ENCODE measurements at regions not wholly inside any gene's neighbourhood (a gene's known extent, or its start where the extent isn't known, plus 50 kb on each side); places are given as distances from the start of the nearest gene placed in this dataset.

DNA sequence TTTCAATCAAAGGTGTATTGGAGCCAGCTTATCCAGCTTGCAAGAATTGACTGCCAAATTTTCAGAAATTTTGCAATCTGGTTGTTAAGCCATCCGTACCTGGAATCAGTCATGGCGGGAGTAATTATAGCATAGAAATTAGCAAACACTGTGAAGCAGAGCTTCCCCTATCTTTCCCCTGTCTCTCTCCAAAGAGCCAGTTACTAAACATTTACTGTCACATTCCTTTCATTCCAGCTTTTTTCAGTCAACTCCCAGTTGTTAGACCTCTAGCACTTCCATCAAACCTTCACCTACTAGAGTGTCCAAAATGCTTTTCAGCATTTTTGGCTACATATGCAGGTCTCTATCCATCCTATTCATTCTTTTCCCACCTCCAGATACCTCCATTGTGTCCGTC, 137.4 kb downstream of the MC4R start:
- TF ChIP-seq POLR2A (IDR thresholded peaks at IDR 0.05) (no peak), POLR2AphosphoS5 (IDR thresholded peaks at IDR 0.05) (no peak)
- TF ChIP-seq, protein P1, sequence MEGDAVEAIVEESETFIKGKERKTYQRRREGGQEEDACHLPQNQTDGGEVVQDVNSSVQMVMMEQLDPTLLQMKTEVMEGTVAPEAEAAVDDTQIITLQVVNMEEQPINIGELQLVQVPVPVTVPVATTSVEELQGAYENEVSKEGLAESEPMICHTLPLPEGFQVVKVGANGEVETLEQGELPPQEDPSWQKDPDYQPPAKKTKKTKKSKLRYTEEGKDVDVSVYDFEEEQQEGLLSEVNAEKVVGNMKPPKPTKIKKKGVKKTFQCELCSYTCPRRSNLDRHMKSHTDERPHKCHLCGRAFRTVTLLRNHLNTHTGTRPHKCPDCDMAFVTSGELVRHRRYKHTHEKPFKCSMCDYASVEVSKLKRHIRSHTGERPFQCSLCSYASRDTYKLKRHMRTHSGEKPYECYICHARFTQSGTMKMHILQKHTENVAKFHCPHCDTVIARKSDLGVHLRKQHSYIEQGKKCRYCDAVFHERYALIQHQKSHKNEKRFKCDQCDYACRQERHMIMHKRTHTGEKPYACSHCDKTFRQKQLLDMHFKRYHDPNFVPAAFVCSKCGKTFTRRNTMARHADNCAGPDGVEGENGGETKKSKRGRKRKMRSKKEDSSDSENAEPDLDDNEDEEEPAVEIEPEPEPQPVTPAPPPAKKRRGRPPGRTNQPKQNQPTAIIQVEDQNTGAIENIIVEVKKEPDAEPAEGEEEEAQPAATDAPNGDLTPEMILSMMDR (IDR thresholded peaks at IDR 0.05): no peak
- Histone ChIP-seq H3K36me3 (no peaks in the 10 kb centered on the region), H3K4me1 (no peaks in the 10 kb centered on the region), H3K9me3 (no peaks in the 10 kb centered on the region), H3K27ac (no peak overlapping the region), H3K27me3 (no peaks in the 10 kb centered on the region), H3K4me3 (no peak overlapping the region)
- no peak for DNase-seq (ENCODE audit: low spot score in 2 of 2)
- intact Hi-C loops (cut with DNase I; ENCODE audit: low total_unique reads): no loop called here

DNA sequence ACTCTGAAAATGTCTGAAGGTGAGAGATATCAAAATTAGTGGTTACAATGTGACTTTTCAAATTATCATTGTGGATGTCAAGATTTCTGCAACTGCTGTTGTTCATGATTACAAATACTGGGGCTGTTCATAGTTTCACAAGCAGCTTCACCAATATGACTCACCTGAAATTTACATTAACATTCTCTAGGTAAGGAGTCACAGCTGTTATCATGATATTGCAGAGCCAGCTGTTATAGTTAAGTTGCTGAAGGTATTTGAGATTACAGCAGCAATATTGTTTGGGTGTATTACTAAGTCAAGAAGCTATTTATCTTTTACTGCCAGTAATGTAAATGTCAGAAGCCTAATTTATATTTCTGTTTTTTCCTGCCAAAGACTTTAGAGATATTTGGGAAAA, 140.0 kb downstream of the MC4R start:
- intact Hi-C loops (cut with DNase I; ENCODE audit: low total_unique reads): no loop called here
- TF ChIP-seq, protein P1 (IDR thresholded peaks at IDR 0.05): no peak
- TF ChIP-seq POLR2AphosphoS5 (IDR thresholded peaks at IDR 0.05) (no peak), POLR2A (IDR thresholded peaks at IDR 0.05) (no peak)
- Histone ChIP-seq H3K27me3 (no peaks in the 10 kb centered on the region), H3K9me3 (no peaks in the 10 kb centered on the region), H3K27ac (no peak overlapping the region), H3K36me3 (no peaks in the 10 kb centered on the region), H3K4me1 (no peaks in the 10 kb centered on the region), H3K4me3 (no peak overlapping the region)
- DNase-seq (ENCODE audit: low spot score in 2 of 2): no peak

DNA sequence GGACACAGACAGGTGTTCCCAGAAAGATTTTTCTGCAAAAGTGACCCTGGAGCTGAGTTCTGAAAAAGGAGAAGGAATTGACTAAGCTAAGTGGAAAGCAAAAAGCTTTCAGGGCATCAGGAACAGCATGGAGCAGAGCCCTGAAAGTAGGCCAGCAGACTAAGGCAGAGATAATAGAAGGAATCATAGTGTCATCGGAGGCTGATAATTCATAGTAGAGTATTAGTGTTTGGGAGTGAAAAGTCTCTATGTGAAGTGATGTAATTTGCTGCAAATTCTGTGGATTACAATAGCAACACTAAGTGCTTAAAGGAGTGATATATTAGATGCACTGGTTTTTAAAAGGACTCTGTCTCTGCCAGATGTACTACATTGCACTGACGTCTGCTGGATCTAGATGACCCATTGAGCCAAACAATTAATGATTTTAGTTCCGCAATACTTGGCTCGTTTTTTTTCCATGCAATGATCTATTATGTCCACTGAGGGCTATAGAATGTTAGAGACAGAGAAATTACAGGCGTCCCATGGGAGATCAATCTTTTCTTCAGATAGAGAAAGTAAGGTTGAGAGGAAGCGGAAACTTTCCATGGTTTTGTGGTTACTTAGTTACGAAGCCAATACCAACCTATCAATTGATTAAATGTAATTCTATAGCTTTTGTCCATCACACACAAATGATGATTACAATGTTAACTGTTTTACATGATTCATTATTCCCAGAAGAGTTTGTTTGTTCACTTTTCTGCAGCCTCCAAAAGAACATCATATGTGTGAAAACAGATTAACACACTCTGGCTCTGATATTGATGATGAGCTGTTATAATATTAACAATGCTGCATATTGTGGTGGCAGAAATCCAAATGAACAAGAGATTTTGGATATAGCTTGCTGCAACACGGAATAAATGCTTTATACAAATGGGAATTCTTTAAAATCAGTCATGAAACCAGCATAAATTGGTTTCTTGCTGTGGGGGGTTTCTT, 143.7 kb downstream of the MC4R start:
- no peak for DNase-seq (ENCODE audit: low spot score in 2 of 2)
- intact Hi-C loops (cut with DNase I; ENCODE audit: low total_unique reads): no loop called here
- H3K27ac ChIP-seq: no peak overlapping the region
- no peaks in the 10 kb centered on the region for H3K4me1 ChIP-seq
- peaks cover 0 to 14% of the 10 kb centered on the region in 2 donors for H3K9me3 ChIP-seq
- TF ChIP-seq POLR2A (IDR thresholded peaks at IDR 0.05) (no peak), POLR2AphosphoS5 (IDR thresholded peaks at IDR 0.05) (no peak)
- TF ChIP-seq, protein P1 (IDR thresholded peaks at IDR 0.05): no peak
- no peaks in the 10 kb centered on the region for H3K36me3 ChIP-seq
- no peak overlapping the region for H3K4me3 ChIP-seq
- no peaks in the 10 kb centered on the region for H3K27me3 ChIP-seq

DNA sequence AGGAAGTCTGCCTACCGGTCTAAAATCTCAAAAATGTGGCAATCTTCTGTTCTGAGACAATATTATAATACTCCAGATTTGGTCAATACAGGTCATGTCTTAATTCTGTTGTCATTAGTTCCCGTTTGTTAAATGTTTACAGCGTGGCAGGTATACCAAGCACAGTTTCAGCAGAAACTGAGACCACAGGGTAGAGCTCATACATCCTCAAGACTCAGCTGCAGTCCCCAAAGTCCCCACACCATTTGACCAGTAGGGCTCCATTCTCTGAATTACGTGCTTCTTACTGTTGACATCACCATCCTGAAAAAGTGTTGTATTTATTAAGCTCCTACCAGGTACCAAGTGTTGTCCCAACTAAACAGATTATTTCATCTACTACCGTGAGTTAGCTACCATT, 157.1 kb downstream of the MC4R start:
- TF ChIP-seq POLR2AphosphoS5 (IDR thresholded peaks at IDR 0.05): no peak
- no peak for TF ChIP-seq POLR2A (IDR thresholded peaks at IDR 0.05)
- TF ChIP-seq, protein P1 (IDR thresholded peaks at IDR 0.05): no peak
- DNase-seq (ENCODE audit: low spot score in 2 of 2): no peak

DNA sequence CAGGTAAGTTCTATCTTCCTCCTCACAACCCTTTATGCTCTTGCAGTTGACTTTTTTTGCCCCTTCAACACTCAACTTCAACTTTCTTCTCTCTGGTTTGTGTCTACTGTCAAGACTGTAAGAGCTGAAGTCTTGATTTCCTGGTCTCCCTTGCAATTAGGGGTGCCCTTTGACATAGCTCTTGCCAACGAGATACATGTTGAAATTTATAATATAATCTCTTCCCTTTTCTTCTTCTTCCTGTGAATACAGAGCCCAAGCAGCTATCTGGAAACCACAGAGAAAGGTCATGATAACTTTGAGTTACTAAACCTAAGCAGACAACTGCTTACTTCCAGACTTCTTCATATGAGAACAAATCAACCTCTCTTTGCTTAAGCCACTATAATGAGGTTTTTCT, 163.5 kb downstream of the MC4R start:
- no peak for TF ChIP-seq POLR2A (IDR thresholded peaks at IDR 0.05)
- TF ChIP-seq, protein P1 (IDR thresholded peaks at IDR 0.05): no peak

More for the DNA sequence above, 157.1 kb downstream of the MC4R start:
- Histone ChIP-seq H3K27ac (no peak overlapping the region), H3K4me1 (no peaks in the 10 kb centered on the region), H3K27me3 (no peaks in the 10 kb centered on the region), H3K36me3 (no peaks in the 10 kb centered on the region), H3K4me3 (no peak overlapping the region), H3K9me3 (no peaks in the 10 kb centered on the region)
- intact Hi-C loops (cut with DNase I; ENCODE audit: low total_unique reads): no loop called here

More for the DNA sequence above, 163.5 kb downstream of the MC4R start:
- no peaks in the 10 kb centered on the region for H3K36me3 ChIP-seq
- H3K27me3 ChIP-seq: no peaks in the 10 kb centered on the region
- no peak overlapping the region for H3K27ac ChIP-seq
- H3K4me1 ChIP-seq: no peaks in the 10 kb centered on the region
- no peaks in the 10 kb centered on the region for H3K9me3 ChIP-seq
- intact Hi-C loops (cut with DNase I; ENCODE audit: low total_unique reads): loop anchor here (5.0 kb wide), 1 partner anchor 1178 kb away; no protein-coding TSS in a partner anchor
- no peak for DNase-seq (ENCODE audit: low spot score in 2 of 2)
- H3K4me3 ChIP-seq: no peak overlapping the region

Measured in breast epithelium (tissue), 4 donors.